HL-60 (cell line): ENCODE measurements at regions not wholly inside any gene's neighbourhood (a gene's known extent, or its start where the extent isn't known, plus 50 kb on each side); places are given as distances from the start of the nearest gene placed in this dataset.

Experiments used
- DNase-seq, 2 experiments: peaks; one replicate each; pipeline ENCODE4 v3.0.0-alpha.2; 2010 to 2020; ENCODE audit warnings: low read depth in 1 of 2, low spot score in 1 of 2
- H3K27ac ChIP-seq: fragments of 250-450 bp; sonication (Bioruptor Pico); replicated peaks from 2 replicates; pipeline ENCODE4 v1.5.1; 2020; ENCODE audit warnings: mild to moderate bottlenecking, moderate library complexity
- H3K27me3 ChIP-seq: fragments of 250-450 bp; sonication (Bioruptor Pico); 2 replicates; pipeline ENCODE4 v1.5.1; 2021; ENCODE audit warnings: mild to moderate bottlenecking, moderate library complexity; ENCODE audit not compliant: insufficient read depth, poor library complexity, severe bottlenecking
- H3K4me3 ChIP-seq: replicated peaks from 2 replicates; pipeline ENCODE4 v1.5.1; 2011; ENCODE audit warnings: mild to moderate bottlenecking, control low read depth, low read length; ENCODE audit not compliant: insufficient read depth
- CTCF ChIP-seq: IDR thresholded peaks from one replicate; pipeline ENCODE4 v1.5.1; 2011; ENCODE audit warnings: low read length, control low read depth, inconsistent platforms; ENCODE audit not compliant: insufficient read depth
- GABPA ChIP-seq: IDR thresholded peaks from 2 replicates; pipeline ENCODE4 v1.6.1; 2012; ENCODE audit warnings: low read depth
- POLR2AphosphoS5 ChIP-seq: IDR thresholded peaks from 2 replicates; pipeline ENCODE4 v1.6.1; 2012; ENCODE audit warnings: low read depth
- SPI1 ChIP-seq: IDR thresholded peaks from 2 replicates; pipeline ENCODE4 v1.6.1; 2012; ENCODE audit warnings: low read depth, mild to moderate bottlenecking, borderline replicate concordance
- TF ChIP-seq, protein P1 (sequence below): IDR thresholded peaks from 2 replicates; pipeline ENCODE4 v1.6.1; 2012; ENCODE audit warnings: low read depth; ENCODE audit not compliant: insufficient replicate concordance

GRCh38 chr4:189265515-189265914, 675.2 kb upstream of the FRG1 start:
- H3K27ac ChIP-seq, result no peak overlapping the region
- no peak for DNase-seq
- H3K4me3 ChIP-seq, result no peak overlapping the region
- no peaks in the 10 kb centered on the region for H3K27me3 ChIP-seq
- TF ChIP-seq, protein P1, sequence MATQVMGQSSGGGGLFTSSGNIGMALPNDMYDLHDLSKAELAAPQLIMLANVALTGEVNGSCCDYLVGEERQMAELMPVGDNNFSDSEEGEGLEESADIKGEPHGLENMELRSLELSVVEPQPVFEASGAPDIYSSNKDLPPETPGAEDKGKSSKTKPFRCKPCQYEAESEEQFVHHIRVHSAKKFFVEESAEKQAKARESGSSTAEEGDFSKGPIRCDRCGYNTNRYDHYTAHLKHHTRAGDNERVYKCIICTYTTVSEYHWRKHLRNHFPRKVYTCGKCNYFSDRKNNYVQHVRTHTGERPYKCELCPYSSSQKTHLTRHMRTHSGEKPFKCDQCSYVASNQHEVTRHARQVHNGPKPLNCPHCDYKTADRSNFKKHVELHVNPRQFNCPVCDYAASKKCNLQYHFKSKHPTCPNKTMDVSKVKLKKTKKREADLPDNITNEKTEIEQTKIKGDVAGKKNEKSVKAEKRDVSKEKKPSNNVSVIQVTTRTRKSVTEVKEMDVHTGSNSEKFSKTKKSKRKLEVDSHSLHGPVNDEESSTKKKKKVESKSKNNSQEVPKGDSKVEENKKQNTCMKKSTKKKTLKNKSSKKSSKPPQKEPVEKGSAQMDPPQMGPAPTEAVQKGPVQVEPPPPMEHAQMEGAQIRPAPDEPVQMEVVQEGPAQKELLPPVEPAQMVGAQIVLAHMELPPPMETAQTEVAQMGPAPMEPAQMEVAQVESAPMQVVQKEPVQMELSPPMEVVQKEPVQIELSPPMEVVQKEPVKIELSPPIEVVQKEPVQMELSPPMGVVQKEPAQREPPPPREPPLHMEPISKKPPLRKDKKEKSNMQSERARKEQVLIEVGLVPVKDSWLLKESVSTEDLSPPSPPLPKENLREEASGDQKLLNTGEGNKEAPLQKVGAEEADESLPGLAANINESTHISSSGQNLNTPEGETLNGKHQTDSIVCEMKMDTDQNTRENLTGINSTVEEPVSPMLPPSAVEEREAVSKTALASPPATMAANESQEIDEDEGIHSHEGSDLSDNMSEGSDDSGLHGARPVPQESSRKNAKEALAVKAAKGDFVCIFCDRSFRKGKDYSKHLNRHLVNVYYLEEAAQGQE, result no peak
- TF ChIP-seq SPI1 (no peak), CTCF (no peak), POLR2AphosphoS5 (no peak), GABPA (no peak)

DNA sequence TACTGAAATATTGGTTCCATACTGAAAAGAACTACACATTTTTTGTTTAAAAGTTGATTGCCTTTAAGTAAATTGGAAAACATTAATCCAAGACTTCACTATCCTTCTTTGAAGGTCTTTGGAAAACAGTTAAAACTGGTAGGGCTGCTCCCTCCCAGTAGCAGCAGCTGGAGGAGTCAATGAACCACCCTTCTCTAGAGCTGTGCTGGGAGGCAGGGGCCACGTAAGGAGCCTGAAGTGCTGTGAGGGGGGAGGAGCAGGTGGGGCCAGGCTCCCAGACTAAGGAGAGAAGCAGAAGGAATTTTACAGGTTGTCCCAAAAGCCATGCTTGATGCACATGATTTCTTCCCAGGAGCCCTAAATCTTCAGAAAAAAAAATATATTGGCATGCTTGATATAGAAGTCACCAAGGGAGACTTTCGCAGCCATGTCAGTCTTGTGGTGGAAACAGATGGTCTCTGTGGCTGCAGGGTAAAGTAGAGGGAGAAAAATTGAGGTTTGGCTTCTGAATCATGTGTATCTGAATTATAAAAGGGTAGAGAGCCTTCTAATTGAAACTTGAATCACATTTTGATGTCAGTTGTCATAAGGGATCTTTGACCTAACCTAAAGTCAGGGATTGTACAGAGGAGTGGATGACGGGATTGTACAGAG, 673.2 kb upstream of the FRG1 start:
- no peak overlapping the region for H3K27ac ChIP-seq
- no peak for DNase-seq
- TF ChIP-seq, protein P1, result no peak
- no peak for TF ChIP-seq GABPA
- no peak for TF ChIP-seq POLR2AphosphoS5
- TF ChIP-seq SPI1, result no peak
- TF ChIP-seq CTCF, result no peak
- no peak overlapping the region for H3K4me3 ChIP-seq
- no peaks in the 10 kb centered on the region for H3K27me3 ChIP-seq

DNA sequence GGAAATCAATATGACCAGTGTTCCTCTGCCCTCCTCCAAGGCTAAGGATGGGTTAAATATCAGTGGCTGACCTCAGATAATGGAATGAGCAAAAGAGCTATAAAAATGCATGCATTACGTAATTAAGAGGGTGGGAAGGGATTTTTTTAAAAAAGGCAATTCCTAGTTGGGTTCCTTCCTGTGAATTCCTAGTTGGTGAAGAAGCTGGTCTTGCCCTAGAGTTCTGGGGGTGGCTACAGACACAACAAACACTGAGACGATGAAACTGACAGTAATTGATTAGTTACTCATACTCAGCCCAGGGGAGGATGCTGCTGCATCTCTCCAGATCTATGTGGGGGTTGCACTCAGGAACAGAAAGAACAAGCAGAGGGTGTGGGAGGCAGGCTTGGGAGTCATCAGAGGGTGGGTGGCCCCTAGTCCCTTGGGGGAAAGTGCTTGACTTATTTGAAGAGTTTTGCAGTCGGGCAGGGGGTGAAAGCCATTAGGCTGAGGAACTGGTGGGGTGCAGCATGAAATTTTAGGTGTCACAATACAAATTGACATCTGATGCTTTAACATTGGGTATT, 662.0 kb upstream of the FRG1 start:
- H3K27ac ChIP-seq, result no peak overlapping the region

More for the DNA sequence above, 662.0 kb upstream of the FRG1 start:
- H3K4me3 ChIP-seq, result no peak overlapping the region
- TF ChIP-seq, protein P1, result no peak
- TF ChIP-seq SPI1, result no peak
- no peak for TF ChIP-seq POLR2AphosphoS5
- no peak for TF ChIP-seq GABPA
- no peak for TF ChIP-seq CTCF
- no peaks in the 10 kb centered on the region for H3K27me3 ChIP-seq
- DNase-seq, result no peak
